ENCODE measurements at regions not wholly inside any gene's neighbourhood (a gene's known extent, or its start where the extent isn't known, plus 50 kb on each side); places are given as distances from the start of the nearest gene placed in this dataset.

GRCh38 chr17:53942436-53942835, 119.7 kb downstream of the KIF2B start:
- Histone ChIP-seq H3K9me3 (no peaks in the 10 kb centered on the region), H3K36me3 (no peaks in the 10 kb centered on the region), H3K4me3 (no peak overlapping the region), H3K4me1 (no peaks in the 10 kb centered on the region), H3K27me3 (no peaks in the 10 kb centered on the region), H3K27ac (no peak overlapping the region)
- intact Hi-C loops (cut with DNase I) = no loop called here
- DNase-seq (no peak), ATAC-seq (no peak)
- WGBS (ENCODE audit: insufficient coverage, low coverage, low lambda C conversion rate, missing lambda C conversion rate) = 33% methylated on average over 1 of the region's 1 CpG
- TF ChIP-seq CTCF (IDR thresholded peaks at IDR 0.05) (no peak), POLR2A (IDR thresholded peaks at IDR 0.05) (no peak)

- Histone ChIP-seq H3K4me1 (no peaks in the 10 kb centered on the region), H3K9me3 (no peaks in the 10 kb centered on the region), H3K27me3 (no peaks in the 10 kb centered on the region), H3K27ac (no peak overlapping the region), H3K36me3 (no peaks in the 10 kb centered on the region), H3K4me3 (no peak overlapping the region)
- 70% methylated on average over 2 of the region's 2 CpGs for WGBS (ENCODE audit: insufficient coverage, low coverage, low lambda C conversion rate, missing lambda C conversion rate)
- ATAC-seq (no peak), DNase-seq (no peak)
- intact Hi-C loops (cut with DNase I) = no loop called here
- TF ChIP-seq POLR2A (IDR thresholded peaks at IDR 0.05) = no peak
- no peak for TF ChIP-seq CTCF (IDR thresholded peaks at IDR 0.05)
These were observed 120.2 kb downstream of the KIF2B start for GRCh38 chr17:53942898-53943297.

GRCh38 chr17:53948323-53948722, 125.6 kb downstream of the KIF2B start:
- 45% methylated on average over 1 of the region's 1 CpG for WGBS (ENCODE audit: insufficient coverage, low coverage, low lambda C conversion rate, missing lambda C conversion rate)
- Histone ChIP-seq H3K36me3 (no peaks in the 10 kb centered on the region), H3K27me3 (no peaks in the 10 kb centered on the region), H3K27ac (no peak overlapping the region), H3K9me3 (peaks cover 0 to 5% (median 0%) of the 10 kb centered on the region in 4 donors), H3K4me3 (no peak overlapping the region), H3K4me1 (peaks cover 0 to 4% (median 0%) of the 10 kb centered on the region in 4 donors)
- intact Hi-C loops (cut with DNase I) = no loop called here
- TF ChIP-seq POLR2A (IDR thresholded peaks at IDR 0.05) = no peak
- no peak for TF ChIP-seq CTCF (IDR thresholded peaks at IDR 0.05)
- ATAC-seq = no peak
- DNase-seq = no peak

GRCh38 chr17:53949473-53950090, 126.9 kb downstream of the KIF2B start:
- intact Hi-C loops (cut with DNase I) = no loop called here
- TF ChIP-seq CTCF (IDR thresholded peaks at IDR 0.05) (no peak), POLR2A (IDR thresholded peaks at IDR 0.05) (no peak)
- H3K4me3 ChIP-seq = no peak overlapping the region
- peaks cover 0 to 5% (median 0%) of the 10 kb centered on the region in 4 donors for H3K9me3 ChIP-seq
- no peaks in the 10 kb centered on the region for H3K27me3 ChIP-seq
- peaks cover 0 to 4% (median 0%) of the 10 kb centered on the region in 4 donors for H3K4me1 ChIP-seq
- H3K27ac ChIP-seq = no peak overlapping the region
- ATAC-seq = peak in 3 of 4 donors; percentile 16 to 61 (median 44)
- H3K36me3 ChIP-seq = no peaks in the 10 kb centered on the region
- WGBS (ENCODE audit: insufficient coverage, low coverage, low lambda C conversion rate, missing lambda C conversion rate) = 38% methylated on average over 9 of the region's 9 CpGs
- no peak for DNase-seq

All from right lobe of liver (tissue), 6 donors.